DND-41 (cell line): ENCODE measurements at regions not wholly inside any gene's neighbourhood (a gene's known extent, or its start where the extent isn't known, plus 50 kb on each side); places are given as distances from the start of the nearest gene placed in this dataset.

ENCODE experiments used
- ATAC-seq: fragments of 200-7000 bp; cut with Tn5 transposase; 3 replicates; pipeline ENCODE4 v1.9.1; 2021; ENCODE audit warnings: low read depth; ENCODE audit not compliant: insufficient read depth
- DNase-seq: peaks from one replicate; pipeline ENCODE4 v3.0.0-alpha.2; 2020
- H2AFZ ChIP-seq: 2 replicates; pipeline ENCODE4 v1.6.0; 2012; ENCODE audit warnings: low read depth, low read length
- H3K27ac ChIP-seq: 2 replicates; pipeline ENCODE4 v1.5.1; 2012; ENCODE audit warnings: low read length, inconsistent platforms
- H3K27me3 ChIP-seq: fragments of 200-600 bp; sonication (generic); 2 replicates; pipeline ENCODE4 v1.6.0; 2012; ENCODE audit warnings: low read length, mild to moderate bottlenecking, inconsistent platforms; ENCODE audit not compliant: insufficient read depth, poor library complexity
- H3K36me3 ChIP-seq: 2 replicates; pipeline ENCODE4 v1.5.1; 2012; ENCODE audit warnings: low read length, inconsistent platforms; ENCODE audit not compliant: insufficient read depth
- H3K4me1 ChIP-seq: 2 replicates; pipeline ENCODE4 v1.5.1; 2012; ENCODE audit warnings: mild to moderate bottlenecking, low read length; ENCODE audit not compliant: insufficient read depth
- H3K4me2 ChIP-seq: 2 replicates; pipeline ENCODE4 v1.6.0; 2012; ENCODE audit warnings: mild to moderate bottlenecking, moderate library complexity, low read length, inconsistent platforms; ENCODE audit not compliant: insufficient read depth
- H3K4me3 ChIP-seq, 2 experiments: fragments of 200-600 bp in 1 of 2; shearing (Covaris generic) in 1 of 2; 2 replicates each; pipeline ENCODE4 v1.5.1; 2012 to 2016; ENCODE audit warnings: inconsistent platforms in 2 of 2, low read length in 2 of 2, mild to moderate bottlenecking in 2 of 2, low read depth in 1 of 2, moderate library complexity in 1 of 2
- H3K79me2 ChIP-seq: 2 replicates; pipeline ENCODE4 v1.6.0; 2012; ENCODE audit warnings: low read length, inconsistent platforms; ENCODE audit not compliant: insufficient read depth
- H3K9ac ChIP-seq: 2 replicates; pipeline ENCODE4 v1.6.0; 2012; ENCODE audit warnings: low read depth, mild to moderate bottlenecking, inconsistent platforms, low read length, moderate library complexity
- H3K9me3 ChIP-seq: 2 replicates; pipeline ENCODE4 v1.5.1; 2012; ENCODE audit warnings: low read length, moderate library complexity, mild to moderate bottlenecking, inconsistent platforms; ENCODE audit not compliant: insufficient read depth, severe bottlenecking
- H4K20me1 ChIP-seq: 2 replicates; pipeline ENCODE4 v1.6.0; 2012; ENCODE audit warnings: low read length; ENCODE audit not compliant: insufficient read depth
- CTCF ChIP-seq: IDR thresholded peaks from 2 replicates; pipeline ENCODE4 v1.5.1; 2012; ENCODE audit warnings: borderline replicate concordance, low read length, moderate library complexity, mild to moderate bottlenecking; ENCODE audit not compliant: poor library complexity, severe bottlenecking; ENCODE audit errors: extremely low read depth
- EZH2 ChIP-seq: IDR thresholded peaks from 3 replicates; pipeline ENCODE4 v1.6.1; 2012; ENCODE audit warnings: borderline replicate concordance, low read depth, mild to moderate bottlenecking, moderate library complexity, low read length, inconsistent platforms; ENCODE audit not compliant: severe bottlenecking

- no peak overlapping the region for H2AFZ ChIP-seq
- H3K79me2 ChIP-seq, result no peaks in the 10 kb centered on the region
- TF ChIP-seq EZH2 (no peak), CTCF (no peak)
Measured at GRCh38 chr7:145175366-145175765, 339.5 kb upstream of the TPK1 start.

GRCh38 chr7:145169908-145170307 is 334.1 kb upstream of the TPK1 start:
- DNase-seq (no peak), ATAC-seq (no peak)
- TF ChIP-seq EZH2 (no peak), CTCF (peak; percentile 40)

More at GRCh38 chr7:145175366-145175765, 339.5 kb upstream of the TPK1 start:
- Histone ChIP-seq H3K4me1 (no peaks in the 10 kb centered on the region), H3K9ac (no peak overlapping the region), H3K27me3 (no peaks in the 10 kb centered on the region), H3K9me3 (no peaks in the 10 kb centered on the region), H3K4me2 (no peak overlapping the region), H3K27ac (no peak overlapping the region), H4K20me1 (no peaks in the 10 kb centered on the region), H3K36me3 (no peaks in the 10 kb centered on the region), H3K4me3 (no peak overlapping the region)
- no peak for DNase-seq
- no peak for ATAC-seq

GRCh38 chr7:145168879-145169278 is 333.0 kb upstream of the TPK1 start:
- H3K27me3 ChIP-seq, result no peaks in the 10 kb centered on the region
- no peaks in the 10 kb centered on the region for H3K4me1 ChIP-seq
- no peaks in the 10 kb centered on the region for H4K20me1 ChIP-seq
- TF ChIP-seq CTCF (no peak), EZH2 (no peak)
- H3K9me3 ChIP-seq, result no peaks in the 10 kb centered on the region
- no peak for ATAC-seq
- no peak overlapping the region for H2AFZ ChIP-seq
- H3K36me3 ChIP-seq, result no peaks in the 10 kb centered on the region
- H3K9ac ChIP-seq, result no peak overlapping the region
- H3K4me2 ChIP-seq, result no peak overlapping the region
- DNase-seq, result no peak
- no peak overlapping the region for H3K27ac ChIP-seq
- H3K4me3 ChIP-seq, result no peak overlapping the region
- H3K79me2 ChIP-seq, result no peaks in the 10 kb centered on the region

More at GRCh38 chr7:145169908-145170307, 334.1 kb upstream of the TPK1 start:
- Histone ChIP-seq H3K9me3 (no peaks in the 10 kb centered on the region), H4K20me1 (no peaks in the 10 kb centered on the region), H3K4me3 (no peak overlapping the region), H3K36me3 (no peaks in the 10 kb centered on the region), H3K4me2 (no peak overlapping the region), H3K27ac (no peak overlapping the region), H3K9ac (no peak overlapping the region), H3K4me1 (no peaks in the 10 kb centered on the region), H2AFZ (no peak overlapping the region), H3K79me2 (no peaks in the 10 kb centered on the region), H3K27me3 (no peaks in the 10 kb centered on the region)

- H3K9me3 ChIP-seq, result no peaks in the 10 kb centered on the region
- H2AFZ ChIP-seq, result no peak overlapping the region
- DNase-seq, result no peak
Measured at GRCh38 chr7:145168427-145168826, 332.6 kb upstream of the TPK1 start.

More at GRCh38 chr7:145168427-145168826, 332.6 kb upstream of the TPK1 start:
- no peak overlapping the region for H3K27ac ChIP-seq
- H3K27me3 ChIP-seq, result no peaks in the 10 kb centered on the region
- no peak for TF ChIP-seq EZH2
- TF ChIP-seq CTCF, result no peak
- H3K4me2 ChIP-seq, result no peak overlapping the region
- no peak for ATAC-seq
- H3K4me1 ChIP-seq, result no peaks in the 10 kb centered on the region
- no peak overlapping the region for H3K4me3 ChIP-seq
- no peaks in the 10 kb centered on the region for H3K36me3 ChIP-seq
- H4K20me1 ChIP-seq, result no peaks in the 10 kb centered on the region
- H3K9ac ChIP-seq, result no peak overlapping the region
- H3K79me2 ChIP-seq, result no peaks in the 10 kb centered on the region
